HG03342 (cell line): ENCODE measurements at regions not wholly inside any gene's neighbourhood (a gene's known extent, or its start where the extent isn't known, plus 50 kb on each side); places are given as distances from the start of the nearest gene placed in this dataset.

Source experiments
- ATAC-seq: cut with Tn5 transposase; IDR thresholded peaks from one replicate; pipeline ENCODE4 v1.9.1; 2021; ENCODE audit warnings: mild to moderate bottlenecking, moderate library complexity; ENCODE audit not compliant: unreplicated experiment

DNA sequence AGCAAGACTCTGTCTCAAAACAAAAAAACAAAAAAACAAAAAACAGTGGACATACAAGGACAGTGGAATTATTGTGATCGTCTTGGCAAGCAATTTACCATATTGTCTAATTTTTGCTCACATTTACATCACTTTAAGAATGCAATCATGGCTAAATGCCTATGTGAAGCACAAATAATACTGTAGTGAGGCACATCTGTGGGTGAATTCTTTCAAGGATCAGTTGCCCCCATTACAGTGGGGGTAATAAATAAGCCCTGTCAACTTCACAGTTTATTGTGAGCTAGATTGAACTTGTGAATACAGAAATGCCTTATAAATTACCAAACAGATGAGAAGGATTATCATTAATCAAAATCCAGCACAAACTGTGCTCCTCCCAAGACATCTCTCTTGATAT lies 150.2 kb upstream of the PAPPA start:
- no peak for ATAC-seq

GRCh38 chr9:116005205-116005604 lies 148.4 kb upstream of the PAPPA start:
- ATAC-seq, result no peak

DNA sequence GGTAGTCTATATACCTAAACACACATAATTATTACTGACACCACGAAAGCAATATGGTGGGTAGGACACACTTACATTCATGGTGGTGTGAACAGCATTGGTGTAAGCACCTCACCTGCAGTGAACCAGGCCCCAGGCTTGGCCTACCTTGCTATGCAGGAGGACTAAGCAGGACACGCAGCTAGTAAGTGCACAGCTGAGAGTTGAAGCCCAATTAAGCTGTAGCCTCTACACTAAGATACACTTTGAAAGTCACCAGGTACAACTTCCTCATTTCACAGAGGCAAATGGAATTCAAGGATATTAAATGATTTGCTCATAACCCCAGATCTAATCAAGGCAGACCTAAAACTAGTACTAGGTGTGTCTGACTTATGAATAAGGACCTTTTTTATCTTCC lies 145.8 kb upstream of the PAPPA start:
- ATAC-seq, result no peak

GRCh38 chr9:116008278-116008677 lies 145.3 kb upstream of the PAPPA start:
- ATAC-seq, result no peak

- no peak for ATAC-seq
These were observed 144.2 kb upstream of the PAPPA start for GRCh38 chr9:116009420-116009819.

DNA sequence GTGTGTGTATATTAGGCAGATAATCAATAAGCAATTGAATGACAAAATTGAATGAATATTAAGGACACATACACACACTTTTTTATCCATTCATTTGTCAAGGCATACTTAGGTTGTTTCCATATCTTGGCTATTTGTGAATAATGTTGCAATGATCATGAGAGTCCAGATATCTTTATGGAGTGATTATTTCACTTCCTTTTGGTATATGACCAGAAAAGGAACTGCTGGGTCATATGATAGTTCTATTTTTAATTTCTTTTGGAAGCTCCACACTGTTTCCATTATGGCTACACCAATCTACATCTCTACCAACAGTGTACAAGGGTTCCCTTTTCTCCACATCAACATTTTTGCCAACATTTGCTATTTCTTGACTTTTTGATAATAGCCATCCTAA lies 137.7 kb upstream of the PAPPA start:
- no peak for ATAC-seq

DNA sequence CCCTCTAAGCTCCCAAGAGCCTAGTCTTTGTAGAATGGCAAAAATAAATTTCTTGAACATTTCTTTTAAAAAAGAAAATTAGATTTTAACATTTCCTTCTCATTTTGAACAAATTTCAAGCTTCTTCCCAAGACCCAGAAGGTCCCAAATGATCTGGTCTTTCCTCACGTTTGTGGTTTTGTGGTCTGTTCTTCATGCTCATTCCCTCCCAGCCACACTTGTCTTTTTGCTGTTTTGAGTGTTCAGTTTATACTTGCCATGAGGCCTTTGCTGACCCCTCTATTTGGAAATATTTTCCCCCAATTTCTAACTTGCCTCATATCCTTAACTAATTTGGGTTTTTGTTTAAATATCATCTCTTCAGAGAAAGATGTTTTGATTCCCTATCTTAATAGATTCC lies 133.4 kb upstream of the PAPPA start:
- ATAC-seq, result no peak

- no peak for ATAC-seq
These were observed 132.8 kb upstream of the PAPPA start for GRCh38 chr9:116020801-116021200.

DNA sequence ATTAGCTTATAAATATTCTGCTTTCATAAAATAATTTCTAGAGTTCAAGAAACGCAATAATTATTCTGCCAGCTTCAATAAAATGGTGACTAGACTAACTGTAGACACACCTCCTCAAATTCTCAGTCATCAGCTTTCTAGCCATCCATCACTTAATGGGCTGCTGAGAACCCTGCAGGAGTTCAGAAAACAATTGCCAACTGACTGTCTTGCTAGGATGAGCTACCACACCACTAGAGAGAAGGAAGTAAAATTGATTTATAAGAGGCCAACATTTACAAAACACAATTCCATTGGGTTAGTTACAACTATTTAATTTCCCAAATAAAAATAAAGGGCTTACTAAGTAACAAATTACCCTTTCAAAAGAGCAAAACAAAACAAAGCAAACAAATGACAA lies 126.5 kb upstream of the PAPPA start:
- no peak for ATAC-seq

GRCh38 chr9:116027511-116027910 lies 126.1 kb upstream of the PAPPA start:
- no peak for ATAC-seq

DNA sequence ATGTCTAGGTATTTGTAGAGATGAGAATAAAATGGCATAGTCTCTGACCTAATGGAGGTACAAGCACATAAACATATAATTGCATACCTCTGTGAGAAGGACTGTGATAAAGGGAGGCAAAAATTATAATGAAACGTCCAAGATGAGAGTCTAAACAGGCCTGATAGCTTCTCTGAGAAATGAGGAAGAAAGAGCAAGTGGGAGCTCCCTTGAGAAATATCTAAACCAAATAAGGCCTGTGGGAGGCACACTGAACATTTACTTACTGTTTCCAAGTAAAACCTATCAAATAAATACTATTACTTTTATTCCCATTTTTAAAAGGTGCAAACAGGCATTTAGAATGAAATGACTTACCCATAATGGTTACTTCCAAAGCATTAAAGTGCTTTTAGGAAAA lies 125.6 kb upstream of the PAPPA start:
- no peak for ATAC-seq

- ATAC-seq, result no peak
These were observed 123.1 kb upstream of the PAPPA start for GRCh38 chr9:116030517-116030916.

GRCh38 chr9:116032683-116033440 lies 120.7 kb upstream of the PAPPA start:
- ATAC-seq, result no peak

DNA sequence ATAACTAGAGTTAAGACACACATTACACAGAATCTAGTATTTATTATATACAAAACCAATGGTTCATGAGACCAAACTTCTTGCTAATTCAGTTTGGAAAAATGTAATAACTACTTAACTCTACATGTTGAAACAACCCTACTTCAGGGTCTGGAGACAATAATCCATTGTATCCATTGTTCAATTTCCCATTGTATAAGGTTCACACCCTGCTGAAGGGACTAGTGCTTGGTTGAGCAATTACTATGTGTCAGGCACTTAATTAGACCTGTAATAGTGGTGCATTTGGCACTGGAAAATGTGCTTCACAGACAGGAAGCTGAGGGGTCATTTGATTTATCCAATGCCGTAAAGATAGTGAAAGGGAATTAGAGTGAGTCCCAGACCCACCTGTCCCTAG lies 114.3 kb upstream of the PAPPA start:
- no peak for ATAC-seq

- ATAC-seq, result no peak
These were observed 113.7 kb upstream of the PAPPA start for GRCh38 chr9:116039893-116040292.

DNA sequence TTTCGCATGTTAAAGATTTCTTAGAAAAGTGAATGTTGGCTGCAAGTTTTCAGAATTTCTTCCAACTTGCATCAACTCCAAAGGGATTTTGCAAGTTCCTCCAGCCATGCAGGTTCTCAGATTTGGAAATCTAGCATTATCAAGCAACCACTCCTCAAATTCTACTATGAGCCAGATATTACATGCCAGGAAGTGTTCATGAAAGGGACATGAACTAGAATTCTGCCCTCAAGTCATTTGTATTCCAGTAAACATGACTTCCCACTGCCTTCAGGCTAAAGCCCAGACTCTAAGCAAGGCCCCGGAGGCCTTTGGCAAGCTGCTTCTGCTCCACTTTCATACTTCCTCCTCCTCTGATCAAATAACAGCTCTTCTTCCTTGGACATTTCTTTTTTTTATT lies 111.3 kb upstream of the PAPPA start:
- ATAC-seq, result no peak

GRCh38 chr9:116045083-116045482 lies 108.5 kb upstream of the PAPPA start:
- no peak for ATAC-seq

DNA sequence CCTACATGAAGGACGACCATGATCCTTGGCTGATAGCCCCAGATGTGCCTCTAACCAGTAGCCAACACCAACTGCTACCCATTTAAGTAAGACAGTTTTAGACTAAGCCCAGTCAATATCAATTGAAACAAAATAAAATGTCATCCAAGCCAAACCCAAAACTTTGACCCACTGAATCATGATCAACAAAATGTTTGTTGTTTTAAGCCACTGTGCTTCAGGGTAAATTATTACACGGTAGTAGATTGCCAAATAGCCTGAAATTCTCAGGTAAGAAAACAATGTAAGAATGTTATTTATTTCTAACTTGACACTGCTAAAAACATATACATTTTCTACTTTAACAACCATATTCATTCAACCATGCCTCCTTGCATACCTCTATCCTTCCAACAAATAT lies 105.5 kb upstream of the PAPPA start:
- ATAC-seq, result no peak

- ATAC-seq, result no peak
These were observed 104.1 kb upstream of the PAPPA start for GRCh38 chr9:116049456-116049855.

GRCh38 chr9:116051528-116051927 lies 102.1 kb upstream of the PAPPA start:
- no peak for ATAC-seq

DNA sequence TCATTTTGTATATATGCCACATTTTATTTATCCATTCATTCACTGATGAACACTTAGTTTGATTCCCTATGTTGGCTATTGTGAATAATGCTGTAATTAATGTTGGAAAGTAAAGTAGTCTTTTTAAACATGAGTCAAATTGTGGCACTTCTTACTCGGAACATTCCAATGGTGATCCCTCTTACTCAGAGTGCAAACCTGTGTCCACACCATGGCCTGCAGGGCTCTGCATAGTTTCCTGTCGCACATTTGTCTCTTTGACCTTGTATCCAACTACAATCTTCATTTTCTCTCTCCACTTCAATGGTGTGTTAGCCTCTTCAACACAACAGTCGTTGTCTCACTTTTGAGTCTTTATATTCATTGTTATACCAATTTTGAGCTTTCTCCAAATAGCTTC lies 98.1 kb upstream of the PAPPA start:
- no peak for ATAC-seq

- ATAC-seq, result no peak
These were observed 96.2 kb upstream of the PAPPA start for GRCh38 chr9:116057371-116057770.

- no peak for ATAC-seq
These were observed 95.2 kb upstream of the PAPPA start for GRCh38 chr9:116058421-116058820.
